Endodermal cell (in vitro differentiated cells): ENCODE measurements at regions not wholly inside any gene's neighbourhood (a gene's known extent, or its start where the extent isn't known, plus 50 kb on each side); places are given as distances from the start of the nearest gene placed in this dataset.

ENCODE experiments used
- DNase-seq: peaks from one replicate; pipeline ENCODE4 v3.0.0-alpha.2; 2017
- H3K27ac ChIP-seq: 2 replicates; pipeline ENCODE4 v1.5.1; 2013; ENCODE audit warnings: mild to moderate bottlenecking, low read depth, low read length, moderate library complexity
- H3K27me3 ChIP-seq: 2 replicates; pipeline ENCODE4 v1.6.1; 2013; ENCODE audit warnings: mild to moderate bottlenecking, low read length, moderate library complexity; ENCODE audit not compliant: insufficient read depth, control insufficient read depth, poor library complexity, severe bottlenecking
- H3K36me3 ChIP-seq: 2 replicates; pipeline ENCODE4 v1.7.0; 2013; ENCODE audit warnings: mild to moderate bottlenecking, low read length, moderate library complexity; ENCODE audit not compliant: control insufficient read depth, insufficient read depth
- H3K4me1 ChIP-seq: one replicate; pipeline ENCODE4 v1.7.0; 2013; ENCODE audit warnings: low read length; ENCODE audit not compliant: control insufficient read depth, insufficient read depth
- H3K4me3 ChIP-seq: 2 replicates; pipeline ENCODE4 v1.5.1; 2013; ENCODE audit warnings: mild to moderate bottlenecking, low read length, moderate library complexity
- H3K9ac ChIP-seq: 2 replicates; pipeline ENCODE4 v1.6.1; 2013; ENCODE audit warnings: mild to moderate bottlenecking, low read length, moderate library complexity; ENCODE audit not compliant: poor library complexity, severe bottlenecking; ENCODE audit errors: extremely low read depth
- H3K9me3 ChIP-seq: 2 replicates; pipeline ENCODE4 v1.6.1; 2013; ENCODE audit warnings: mild to moderate bottlenecking, low read length, moderate library complexity; ENCODE audit not compliant: control insufficient read depth
- H3K27ac Mint-ChIP-seq: 2 replicates; pipeline ENCODE4 v1.8.0; 2020; ENCODE audit warnings: mixed read lengths
- H3K27me3 Mint-ChIP-seq: 2 replicates; pipeline ENCODE4 v1.8.0; 2021; ENCODE audit warnings: mild to moderate bottlenecking, mixed read lengths; ENCODE audit not compliant: insufficient read depth
- H3K36me3 Mint-ChIP-seq: 2 replicates; pipeline ENCODE4 v1.8.0; 2020; ENCODE audit warnings: low read depth, mixed read lengths
- H3K4me1 Mint-ChIP-seq: 2 replicates; pipeline ENCODE4 v1.8.0; 2020; ENCODE audit warnings: mixed read lengths
- H3K4me3 Mint-ChIP-seq: 2 replicates; pipeline ENCODE4 v1.8.0; 2020; ENCODE audit warnings: mild to moderate bottlenecking, moderate library complexity, mixed read lengths
- H3K9me3 Mint-ChIP-seq: 2 replicates; pipeline ENCODE4 v1.8.0; 2020; ENCODE audit warnings: mild to moderate bottlenecking, mixed read lengths
- WGBS, 2 experiments: methylation state at CpG; one replicate each; pipeline versions ENCODE4 v1.1.5 to v1.1.7; 2013; ENCODE audit warnings: missing lambda C conversion rate in 2 of 2, mixed read lengths in 1 of 2; ENCODE audit not compliant: insufficient coverage in 1 of 2, insufficient read length in 1 of 2; 5-methylcytosine and 5-hydroxymethylcytosine counted together
- TF ChIP-seq, protein P1 (sequence below): fragments of 200-600 bp; sonication (generic); conservative IDR thresholded peaks from 2 replicates; pipeline ENCODE4 v1.5.0; 2021; ENCODE audit warnings: antibody characterized with exemption, mild to moderate bottlenecking

DNA sequence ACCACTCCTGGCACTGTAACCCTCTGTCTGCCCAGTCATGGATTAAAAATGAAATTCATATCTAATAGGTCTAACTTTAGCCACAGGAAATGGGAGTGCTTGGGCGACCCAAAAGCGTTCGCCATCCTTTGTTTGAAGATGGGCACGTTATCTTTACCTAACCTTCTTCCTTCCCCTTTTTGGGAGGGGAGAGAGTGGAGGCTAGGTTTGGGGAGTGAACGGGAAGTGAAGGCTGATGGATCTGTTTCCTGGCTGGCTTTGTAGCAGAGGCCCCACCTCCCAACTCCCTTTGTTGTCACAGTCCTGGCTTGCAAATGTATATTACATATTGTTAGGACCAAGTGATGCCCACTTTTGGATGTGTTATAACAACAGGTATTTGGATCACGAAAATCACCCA, 98.1 kb upstream of the ARHGEF3 start:
- Mint-ChIP-seq H3K36me3 (peaks cover 5% of the 10 kb centered on the region), H3K27ac (no peak overlapping the region), H3K9me3 (no peaks in the 10 kb centered on the region), H3K27me3 (no peaks in the 10 kb centered on the region), H3K4me3 (no peak overlapping the region), H3K4me1 (no peaks in the 10 kb centered on the region)
- no peak for DNase-seq
- Histone ChIP-seq H3K9ac (no peak overlapping the region), H3K4me1 (no peaks in the 10 kb centered on the region), H3K9me3 (no peaks in the 10 kb centered on the region), H3K4me3 (no peak overlapping the region), H3K27ac (no peak overlapping the region), H3K27me3 (no peaks in the 10 kb centered on the region), H3K36me3 (no peaks in the 10 kb centered on the region)
- WGBS, 2 experiments = 83 to 88% methylated on average over 1 to 5 of the region's 6 CpGs
- TF ChIP-seq, protein P1, sequence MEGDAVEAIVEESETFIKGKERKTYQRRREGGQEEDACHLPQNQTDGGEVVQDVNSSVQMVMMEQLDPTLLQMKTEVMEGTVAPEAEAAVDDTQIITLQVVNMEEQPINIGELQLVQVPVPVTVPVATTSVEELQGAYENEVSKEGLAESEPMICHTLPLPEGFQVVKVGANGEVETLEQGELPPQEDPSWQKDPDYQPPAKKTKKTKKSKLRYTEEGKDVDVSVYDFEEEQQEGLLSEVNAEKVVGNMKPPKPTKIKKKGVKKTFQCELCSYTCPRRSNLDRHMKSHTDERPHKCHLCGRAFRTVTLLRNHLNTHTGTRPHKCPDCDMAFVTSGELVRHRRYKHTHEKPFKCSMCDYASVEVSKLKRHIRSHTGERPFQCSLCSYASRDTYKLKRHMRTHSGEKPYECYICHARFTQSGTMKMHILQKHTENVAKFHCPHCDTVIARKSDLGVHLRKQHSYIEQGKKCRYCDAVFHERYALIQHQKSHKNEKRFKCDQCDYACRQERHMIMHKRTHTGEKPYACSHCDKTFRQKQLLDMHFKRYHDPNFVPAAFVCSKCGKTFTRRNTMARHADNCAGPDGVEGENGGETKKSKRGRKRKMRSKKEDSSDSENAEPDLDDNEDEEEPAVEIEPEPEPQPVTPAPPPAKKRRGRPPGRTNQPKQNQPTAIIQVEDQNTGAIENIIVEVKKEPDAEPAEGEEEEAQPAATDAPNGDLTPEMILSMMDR = no peak

- Histone ChIP-seq H3K4me1 (no peaks in the 10 kb centered on the region), H3K9ac (no peak overlapping the region), H3K9me3 (no peaks in the 10 kb centered on the region), H3K4me3 (no peak overlapping the region), H3K36me3 (no peaks in the 10 kb centered on the region), H3K27me3 (no peaks in the 10 kb centered on the region), H3K27ac (no peak overlapping the region)
- Mint-ChIP-seq H3K27me3 (no peaks in the 10 kb centered on the region), H3K36me3 (peaks cover 5% of the 10 kb centered on the region), H3K4me1 (no peaks in the 10 kb centered on the region), H3K9me3 (no peaks in the 10 kb centered on the region), H3K27ac (no peak overlapping the region), H3K4me3 (no peak overlapping the region)
- TF ChIP-seq, protein P1 = no peak
- DNase-seq = no peak
- WGBS, 2 experiments = 93 to 100% methylated on average over 2 to 5 of the region's 6 CpGs
These were observed 97.3 kb upstream of the ARHGEF3 start for GRCh38 chr3:56899078-56899477.

DNA sequence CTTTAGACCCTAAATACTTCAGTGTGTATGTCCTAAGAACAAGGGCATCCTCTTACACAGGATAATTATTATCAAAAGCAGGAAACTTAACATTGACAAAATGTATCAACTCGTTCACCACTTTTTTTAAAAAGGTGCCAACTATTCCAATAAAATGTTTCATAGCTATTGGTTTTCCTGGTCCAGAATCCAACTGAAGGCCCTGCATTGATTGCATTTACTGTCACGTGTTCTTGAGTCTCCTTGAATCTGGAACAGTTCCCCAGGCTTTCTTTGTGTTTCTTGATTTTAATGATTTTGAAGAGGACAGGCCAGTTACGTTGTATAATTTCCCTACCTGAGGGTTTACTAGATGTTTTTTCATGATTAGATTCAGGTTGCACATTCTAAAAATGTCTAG, 94.6 kb upstream of the ARHGEF3 start:
- TF ChIP-seq, protein P1 = no peak
- no peak overlapping the region for H3K27ac Mint-ChIP-seq
- Histone ChIP-seq H3K4me1 (no peaks in the 10 kb centered on the region), H3K27ac (no peak overlapping the region), H3K27me3 (no peaks in the 10 kb centered on the region), H3K36me3 (no peaks in the 10 kb centered on the region), H3K9ac (no peak overlapping the region), H3K4me3 (no peak overlapping the region), H3K9me3 (no peaks in the 10 kb centered on the region)
- H3K36me3 Mint-ChIP-seq = peaks cover 5% of the 10 kb centered on the region
- H3K4me3 Mint-ChIP-seq = no peak overlapping the region
- no peaks in the 10 kb centered on the region for H3K27me3 Mint-ChIP-seq
- 84 to 98% methylated on average over 3 of the region's 3 CpGs for WGBS, 2 experiments
- no peaks in the 10 kb centered on the region for H3K9me3 Mint-ChIP-seq
- peaks cover 6% of the 10 kb centered on the region for H3K4me1 Mint-ChIP-seq
- no peak for DNase-seq
